Esophagus squamous epithelium (tissue), 4 donors: ENCODE measurements at regions not wholly inside any gene's neighbourhood (a gene's known extent, or its start where the extent isn't known, plus 50 kb on each side); places are given as distances from the start of the nearest gene placed in this dataset.

Experiments
- CTCF ChIP-seq, 6 experiments: fragments of 450-650 bp in 4 of 6; fragments of 200-600 bp in 2 of 6; sonication (generic) in 2 of 6; IDR thresholded peaks; one replicate each; pipeline ENCODE4 v1.5.1; 2016 to 2019; ENCODE audit warnings: antibody characterized with exemption in 6 of 6, mild to moderate bottlenecking in 4 of 6, moderate library complexity in 4 of 6
- POLR2A ChIP-seq, 4 donors: fragments of 450-650 bp; IDR thresholded peaks; one replicate each; pipeline ENCODE4 v1.6.1; 2017; ENCODE audit warnings: antibody characterized with exemption in 4 of 4, mild to moderate bottlenecking in 4 of 4, moderate library complexity in 3 of 4

- no peak for TF ChIP-seq CTCF (IDR thresholded peaks at IDR 0.05)
- TF ChIP-seq POLR2A (IDR thresholded peaks at IDR 0.05), result no peak
Observed at GRCh38 chr12:45668641-45669040, 60.9 kb upstream of the ARID2 start.
